GM12891 (cell line): ENCODE measurements at regions not wholly inside any gene's neighbourhood (a gene's known extent, or its start where the extent isn't known, plus 50 kb on each side); places are given as distances from the start of the nearest gene placed in this dataset.

Experiments used
- DNase-seq: peaks from one replicate; pipeline ENCODE4 v3.0.0; 2011; ENCODE audit warnings: low spot score; ENCODE audit not compliant: insufficient read length
- FAIRE-seq: peaks from 2 replicates; lab custom pipeline; 2011; peaks lifted over from hg19 to GRCh38; lab: Jason Lieb, UNC
- PAX5 ChIP-seq: IDR thresholded peaks from 2 replicates; pipeline ENCODE4 v1.6.1; 2011; ENCODE audit warnings: low read length, moderate library complexity, mild to moderate bottlenecking; ENCODE audit not compliant: insufficient read depth, severe bottlenecking
- POLR2A ChIP-seq: IDR thresholded peaks from 2 replicates; pipeline ENCODE4 v1.6.1; 2011; ENCODE audit warnings: low read depth, low read length, control low read depth
- POLR2AphosphoS5 ChIP-seq: IDR thresholded peaks from 2 replicates; pipeline ENCODE4 v1.6.1; 2011; ENCODE audit warnings: low read depth, low read length, control low read depth
- POU2F2 ChIP-seq: IDR thresholded peaks from 2 replicates; pipeline ENCODE4 v1.6.1; 2011; ENCODE audit warnings: low read depth, mild to moderate bottlenecking, control low read depth, low read length, moderate library complexity
- SPI1 ChIP-seq: IDR thresholded peaks from 2 replicates; pipeline ENCODE4 v1.6.1; 2011; ENCODE audit warnings: low read depth, low read length, control low read depth
- TAF1 ChIP-seq: IDR thresholded peaks from 2 replicates; pipeline ENCODE4 v1.6.1; 2011; ENCODE audit warnings: low read depth, low read length, control low read depth

DNA sequence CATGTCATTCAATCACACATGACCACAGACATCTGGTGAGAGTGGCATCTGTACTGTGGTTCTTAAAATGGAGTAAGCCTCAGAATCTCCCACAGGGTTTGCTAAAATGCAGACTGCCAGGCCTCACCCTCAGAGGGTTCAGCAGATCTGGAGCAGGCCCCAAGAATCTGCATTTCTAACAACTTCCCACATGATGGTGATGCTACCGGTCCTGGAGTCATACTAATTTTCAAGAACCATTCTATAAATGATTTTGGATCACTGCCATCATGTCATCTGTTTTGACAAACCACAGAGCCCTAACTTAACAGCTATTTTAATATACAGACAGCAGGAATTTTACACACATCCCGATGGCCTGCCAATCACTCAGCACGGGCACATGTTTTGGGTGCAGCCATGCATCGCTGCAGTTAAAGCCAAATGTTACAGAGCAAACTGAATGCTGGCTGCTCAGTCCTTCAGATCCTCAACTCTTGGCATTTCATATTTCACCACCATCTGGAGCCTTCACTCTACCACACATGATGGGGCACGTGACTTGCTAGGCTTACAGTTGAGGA, 792.1 kb upstream of the AMELY start:
- FAIRE-seq = no peak
- TF ChIP-seq POLR2A (no peak), SPI1 (no peak), POU2F2 (no peak), TAF1 (no peak)
- DNase-seq = no peak

DNA sequence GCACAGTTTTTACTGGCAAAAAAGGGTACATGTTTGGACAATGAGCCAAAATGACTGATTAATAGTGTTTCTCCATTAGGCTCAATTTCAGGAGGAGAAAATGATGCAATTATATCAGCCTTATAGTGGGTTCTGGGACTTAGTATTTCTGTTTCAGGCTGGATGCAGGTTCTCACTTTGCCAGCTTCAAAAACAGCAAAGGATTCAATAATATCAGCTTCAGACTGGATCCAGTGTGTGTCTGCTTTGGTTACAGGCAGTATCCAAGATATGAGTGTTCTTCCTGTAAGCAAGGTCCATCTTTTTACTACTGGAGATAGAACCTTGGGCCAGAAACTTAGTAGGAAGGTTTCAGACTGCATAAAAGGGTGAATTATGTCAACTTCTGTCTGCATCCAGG, 790.9 kb upstream of the AMELY start:
- no peak for FAIRE-seq
- TF ChIP-seq TAF1 = no peak
- no peak for TF ChIP-seq POU2F2

GRCh38 chrY:7701676-7702075, 790.1 kb upstream of the AMELY start:
- no peak for DNase-seq
- no peak for TF ChIP-seq PAX5
- no peak for TF ChIP-seq TAF1
- TF ChIP-seq POU2F2 = no peak
- FAIRE-seq = no peak

More for the DNA sequence above, 790.9 kb upstream of the AMELY start:
- DNase-seq = no peak

GRCh38 chrY:7697506-7697905, 786.0 kb upstream of the AMELY start:
- FAIRE-seq (no peak), DNase-seq (no peak)
- TF ChIP-seq TAF1 = no peak
- no peak for TF ChIP-seq SPI1
- TF ChIP-seq POLR2A = no peak
- no peak for TF ChIP-seq POLR2AphosphoS5
- no peak for TF ChIP-seq POU2F2
- no peak for TF ChIP-seq PAX5

GRCh38 chrY:7692701-7693100, 781.1 kb upstream of the AMELY start:
- DNase-seq = no peak
- FAIRE-seq = no peak
- TF ChIP-seq POU2F2 = no peak
- TF ChIP-seq PAX5 = no peak
- no peak for TF ChIP-seq SPI1
- TF ChIP-seq POLR2A = no peak
- no peak for TF ChIP-seq TAF1
- TF ChIP-seq POLR2AphosphoS5 = no peak

- TF ChIP-seq POU2F2 (no peak), POLR2AphosphoS5 (no peak), SPI1 (no peak), PAX5 (no peak), POLR2A (no peak), TAF1 (no peak)
- no peak for FAIRE-seq
- no peak for DNase-seq
Observed at GRCh38 chrY:7687086-7687485, 775.5 kb upstream of the AMELY start.

GRCh38 chrY:7684546-7684945, 773.0 kb upstream of the AMELY start:
- TF ChIP-seq POLR2A (no peak), PAX5 (no peak), POLR2AphosphoS5 (no peak), SPI1 (no peak), POU2F2 (no peak), TAF1 (no peak)
- FAIRE-seq (no peak), DNase-seq (no peak)

DNA sequence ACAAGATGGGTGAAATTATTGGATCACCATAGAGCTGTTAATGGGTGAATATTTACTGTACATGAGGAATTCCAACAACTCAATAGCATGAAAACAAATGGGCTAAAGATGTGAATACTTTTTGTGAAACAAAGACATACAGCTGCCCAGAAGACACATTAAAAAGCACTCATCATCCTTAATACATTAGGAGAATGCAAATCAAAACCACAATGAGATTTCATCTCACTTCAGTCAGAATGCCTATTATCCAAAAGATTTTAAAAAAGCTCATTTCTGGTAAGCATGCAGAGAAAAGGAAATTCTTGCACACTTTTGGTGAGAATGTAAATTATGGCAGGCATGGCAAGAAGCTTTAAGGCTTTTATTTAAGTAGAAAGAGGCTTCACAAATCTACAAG, 770.8 kb upstream of the AMELY start:
- TF ChIP-seq POU2F2 (no peak), PAX5 (no peak), POLR2AphosphoS5 (no peak), POLR2A (no peak), SPI1 (no peak), TAF1 (no peak)
- DNase-seq = no peak
- FAIRE-seq = no peak

DNA sequence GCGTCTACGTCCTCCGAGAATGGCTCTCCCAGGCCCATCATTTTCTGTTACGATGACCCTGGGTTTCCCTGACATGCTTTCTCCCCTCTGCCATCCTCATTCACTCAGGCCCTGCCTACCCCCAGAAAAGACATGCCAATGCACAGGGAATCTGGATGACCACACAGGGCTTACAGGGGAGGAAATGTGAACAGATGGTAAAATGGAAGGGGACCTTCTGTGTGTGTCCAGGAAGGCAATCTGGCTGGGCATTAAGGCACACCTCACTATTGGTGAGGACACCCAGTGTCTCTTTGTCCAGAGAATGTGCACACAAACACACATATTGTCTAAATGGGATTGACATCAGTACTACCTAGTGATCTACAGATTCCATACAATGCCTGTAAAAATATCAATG, 769.9 kb upstream of the AMELY start:
- TF ChIP-seq TAF1 (no peak), POU2F2 (no peak), SPI1 (no peak), PAX5 (no peak), POLR2AphosphoS5 (no peak), POLR2A (no peak)
- DNase-seq (no peak), FAIRE-seq (no peak)

GRCh38 chrY:7674465-7674864, 762.9 kb upstream of the AMELY start:
- TF ChIP-seq POLR2AphosphoS5 = no peak
- TF ChIP-seq POLR2A = no peak
- TF ChIP-seq POU2F2 = no peak
- TF ChIP-seq PAX5 = no peak
- no peak for TF ChIP-seq TAF1
- TF ChIP-seq SPI1 = no peak
- no peak for DNase-seq
- no peak for FAIRE-seq

- TF ChIP-seq POU2F2 (no peak), TAF1 (no peak), POLR2A (no peak), POLR2AphosphoS5 (no peak), PAX5 (no peak), SPI1 (no peak)
- DNase-seq (no peak), FAIRE-seq (no peak)
Observed at GRCh38 chrY:7672796-7673195, 761.2 kb upstream of the AMELY start.
